BLaER1 treated with 17β-estradiol and CSF1 and Interleukin-3, amounts not matched to agents 10 nM and 100 nM (cell line): ENCODE measurements at regions not wholly inside any gene's neighbourhood (a gene's known extent, or its start where the extent isn't known, plus 50 kb on each side); places are given as distances from the start of the nearest gene placed in this dataset.

Source experiments
- H3K27ac ChIP-seq, 11 experiments: shearing (Covaris generic); formaldehyde crosslinking; 2 replicates each; pipeline ENCODE4 v1.8.1; 2022
- H3K27me3 ChIP-seq, 11 experiments: shearing (Covaris generic); formaldehyde crosslinking; 2 replicates each; pipeline ENCODE4 v1.8.1; 2022
- H3K36me3 ChIP-seq, 11 experiments: shearing (Covaris generic); formaldehyde crosslinking; 2 replicates each; pipeline ENCODE4 v1.8.1; 2022
- H3K4me1 ChIP-seq, 10 experiments: shearing (Covaris generic); formaldehyde crosslinking; 2 replicates each; pipeline ENCODE4 v1.8.1; 2022
- H3K4me2 ChIP-seq, 11 experiments: shearing (Covaris generic); formaldehyde crosslinking; 2 replicates each; pipeline ENCODE4 v1.8.1; 2022
- H3K4me3 ChIP-seq, 10 experiments: shearing (Covaris generic); formaldehyde crosslinking; 2 replicates each; pipeline ENCODE4 v1.8.1; 2022
- H3K9ac ChIP-seq, 11 experiments: shearing (Covaris generic); formaldehyde crosslinking; 2 replicates each; pipeline ENCODE4 v1.8.1; 2022
- H3K9me3 ChIP-seq, 11 experiments: shearing (Covaris generic); formaldehyde crosslinking; replicated peaks in 1 of 11; 2 replicates each; pipeline ENCODE4 v1.8.1; 2022
- H4K20me1 ChIP-seq, 11 experiments: shearing (Covaris generic); formaldehyde crosslinking; 2 replicates each; pipeline ENCODE4 v1.8.1; 2022
- Cebpa-rat ChIP-seq, 11 experiments: shearing (Covaris generic); IDR thresholded peaks; 2 replicates each; pipeline ENCODE4 v1.8.1; 2022

DNA sequence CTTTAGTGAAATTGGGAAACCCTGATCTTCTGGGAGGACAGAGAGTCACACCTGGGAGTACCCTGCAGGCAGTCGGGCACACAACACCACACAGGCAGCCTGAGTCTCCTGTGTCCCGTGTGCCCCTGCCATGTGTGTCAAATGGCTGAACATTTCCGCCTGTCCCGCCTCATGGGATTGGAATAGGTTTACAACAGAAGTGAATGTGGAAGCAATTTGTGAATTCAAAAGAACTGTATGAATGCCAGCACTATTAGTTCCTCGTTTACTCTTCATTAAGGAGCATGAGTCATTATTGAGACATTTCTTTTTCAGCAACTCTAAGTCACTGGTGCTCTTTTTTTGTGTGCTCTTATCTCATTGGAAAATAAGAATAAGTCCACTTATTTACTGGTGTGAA is 226.5 kb downstream of the PMP22 start:
- H3K9me3 ChIP-seq = peaks cover 0 to 7% (median 0%) of the 10 kb centered on the region in 11 experiments; a peak in 3 of 22 replicates
- no peak for TF ChIP-seq Cebpa-rat (IDR thresholded peaks at IDR 0.05)
- peaks cover 0 to 24% (median 10%) of the 10 kb centered on the region in 10 experiments; a peak in 14 of 20 replicates for H3K4me1 ChIP-seq
- H3K27me3 ChIP-seq = no peaks in the 10 kb centered on the region
- H3K36me3 ChIP-seq = no peaks in the 10 kb centered on the region
- no peak overlapping the region for H3K4me3 ChIP-seq
- H3K9ac ChIP-seq = no peak overlapping the region
- no peak overlapping the region for H3K27ac ChIP-seq
- H4K20me1 ChIP-seq = no peaks in the 10 kb centered on the region
- peak overlapping the region in 4 of 11 experiments; percentile 23 to 74 (median 58); a peak in 7 of 22 replicates for H3K4me2 ChIP-seq

DNA sequence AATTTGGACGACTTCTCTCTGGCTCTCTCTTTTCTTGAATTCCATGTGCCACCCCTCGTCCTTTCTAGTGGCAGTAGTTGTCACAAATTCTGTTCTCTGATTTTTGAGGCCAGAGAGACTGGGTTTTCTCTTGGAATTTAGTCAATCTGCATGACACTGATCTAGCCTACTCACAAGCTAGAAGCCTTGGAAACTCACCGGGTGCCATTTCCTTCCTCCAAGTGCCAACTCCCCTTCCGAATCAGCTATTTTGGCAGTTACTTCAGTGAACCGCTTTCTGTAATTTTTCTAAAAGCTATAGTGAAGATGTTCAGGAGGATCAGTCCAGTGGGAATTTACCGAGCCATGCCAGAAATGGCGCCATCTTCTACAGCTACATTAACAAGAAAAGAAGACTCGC is 228.9 kb downstream of the PMP22 start:
- H3K4me2 ChIP-seq = peak overlapping the region in 3 of 11 experiments; percentile 8 to 26 (median 17); a peak in 3 of 22 replicates
- H3K9me3 ChIP-seq = peaks cover 0 to 7% (median 0%) of the 10 kb centered on the region in 11 experiments; a peak in 3 of 22 replicates
- no peaks in the 10 kb centered on the region for H3K27me3 ChIP-seq
- TF ChIP-seq Cebpa-rat (IDR thresholded peaks at IDR 0.05) = no peak
- no peak overlapping the region for H3K4me3 ChIP-seq
- H3K36me3 ChIP-seq = no peaks in the 10 kb centered on the region
- no peak overlapping the region for H3K9ac ChIP-seq
- H4K20me1 ChIP-seq = no peaks in the 10 kb centered on the region
- no peak overlapping the region for H3K27ac ChIP-seq
- peaks cover 0 to 24% (median 10%) of the 10 kb centered on the region in 10 experiments; a peak in 14 of 20 replicates for H3K4me1 ChIP-seq

DNA sequence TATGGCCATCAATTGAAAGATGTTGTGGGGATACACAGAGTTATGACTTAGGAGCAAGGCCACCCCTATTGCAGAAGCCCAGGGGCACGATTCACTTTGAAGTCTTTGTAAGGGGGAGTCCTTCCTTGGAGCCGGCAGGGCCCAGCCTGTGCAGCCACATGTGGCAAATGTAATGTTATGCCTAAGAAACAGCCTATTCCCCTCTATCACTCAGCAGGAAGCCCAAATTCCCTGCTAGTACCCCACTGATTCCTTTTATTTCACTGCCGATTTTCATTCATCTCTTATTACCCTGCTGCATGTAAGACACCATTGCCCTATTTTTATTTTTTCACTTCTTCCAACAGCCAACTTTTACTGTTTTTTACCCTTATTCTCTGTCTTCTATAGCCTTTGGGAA is 233.2 kb downstream of the PMP22 start:
- Histone ChIP-seq H3K4me2 (no peak overlapping the region), H3K9me3 (peaks cover 0 to 7% (median 0%) of the 10 kb centered on the region in 11 experiments; a peak in 3 of 22 replicates), H3K4me1 (peaks cover 0 to 13% (median under 1%) of the 10 kb centered on the region in 10 experiments; a peak in 7 of 20 replicates), H3K36me3 (no peaks in the 10 kb centered on the region), H3K4me3 (no peak overlapping the region), H3K9ac (no peak overlapping the region), H4K20me1 (no peaks in the 10 kb centered on the region), H3K27me3 (no peaks in the 10 kb centered on the region), H3K27ac (no peak overlapping the region)
- no peak for TF ChIP-seq Cebpa-rat (IDR thresholded peaks at IDR 0.05)

DNA sequence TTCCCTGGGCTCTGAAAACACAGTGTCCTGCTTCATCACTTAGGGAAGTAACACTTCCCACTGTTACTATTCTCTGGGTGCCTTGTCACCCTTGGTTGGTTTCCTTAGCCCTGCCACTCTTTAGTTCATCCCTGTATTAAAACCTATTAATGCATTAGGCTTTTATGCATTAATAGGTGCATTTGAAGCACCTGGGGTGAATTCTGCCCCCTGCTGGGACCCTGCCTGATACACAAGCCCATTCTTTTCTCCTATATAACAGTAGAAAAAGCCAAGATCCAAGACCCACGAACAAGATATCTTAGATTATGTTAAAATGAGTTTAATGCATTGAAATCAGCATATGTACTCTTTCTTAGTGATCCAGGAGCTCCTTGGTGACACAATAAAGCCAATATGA is 235.7 kb downstream of the PMP22 start:
- Histone ChIP-seq H3K4me2 (no peak overlapping the region; a peak in 1 of 22 replicates), H3K4me1 (peaks cover 0 to 22% (median 0%) of the 10 kb centered on the region in 10 experiments; a peak in 5 of 20 replicates), H3K36me3 (no peaks in the 10 kb centered on the region), H3K9ac (no peak overlapping the region), H3K27me3 (no peaks in the 10 kb centered on the region), H3K27ac (no peak overlapping the region), H3K9me3 (peaks cover 0 to 1% (median 0%) of the 10 kb centered on the region in 11 experiments; a peak in 2 of 22 replicates), H3K4me3 (no peak overlapping the region), H4K20me1 (no peaks in the 10 kb centered on the region)
- no peak for TF ChIP-seq Cebpa-rat (IDR thresholded peaks at IDR 0.05)

GRCh38 chr17:15027853-15028252 is 237.3 kb downstream of the PMP22 start:
- H3K27me3 ChIP-seq = no peaks in the 10 kb centered on the region
- H3K4me2 ChIP-seq = no peak overlapping the region
- TF ChIP-seq Cebpa-rat (IDR thresholded peaks at IDR 0.05) = no peak
- no peak overlapping the region for H3K4me3 ChIP-seq
- H3K9ac ChIP-seq = no peak overlapping the region
- H3K9me3 ChIP-seq = peaks cover 1 to 17% (median 14%) of the 10 kb centered on the region in 11 experiments
- H3K27ac ChIP-seq = no peak overlapping the region
- no peaks in the 10 kb centered on the region for H4K20me1 ChIP-seq
- H3K4me1 ChIP-seq = peaks cover 0 to 37% (median 8%) of the 10 kb centered on the region in 10 experiments; a peak in 13 of 20 replicates
- no peaks in the 10 kb centered on the region for H3K36me3 ChIP-seq

GRCh38 chr17:15026088-15026487 is 239.0 kb downstream of the PMP22 start:
- H3K27me3 ChIP-seq = no peaks in the 10 kb centered on the region

DNA sequence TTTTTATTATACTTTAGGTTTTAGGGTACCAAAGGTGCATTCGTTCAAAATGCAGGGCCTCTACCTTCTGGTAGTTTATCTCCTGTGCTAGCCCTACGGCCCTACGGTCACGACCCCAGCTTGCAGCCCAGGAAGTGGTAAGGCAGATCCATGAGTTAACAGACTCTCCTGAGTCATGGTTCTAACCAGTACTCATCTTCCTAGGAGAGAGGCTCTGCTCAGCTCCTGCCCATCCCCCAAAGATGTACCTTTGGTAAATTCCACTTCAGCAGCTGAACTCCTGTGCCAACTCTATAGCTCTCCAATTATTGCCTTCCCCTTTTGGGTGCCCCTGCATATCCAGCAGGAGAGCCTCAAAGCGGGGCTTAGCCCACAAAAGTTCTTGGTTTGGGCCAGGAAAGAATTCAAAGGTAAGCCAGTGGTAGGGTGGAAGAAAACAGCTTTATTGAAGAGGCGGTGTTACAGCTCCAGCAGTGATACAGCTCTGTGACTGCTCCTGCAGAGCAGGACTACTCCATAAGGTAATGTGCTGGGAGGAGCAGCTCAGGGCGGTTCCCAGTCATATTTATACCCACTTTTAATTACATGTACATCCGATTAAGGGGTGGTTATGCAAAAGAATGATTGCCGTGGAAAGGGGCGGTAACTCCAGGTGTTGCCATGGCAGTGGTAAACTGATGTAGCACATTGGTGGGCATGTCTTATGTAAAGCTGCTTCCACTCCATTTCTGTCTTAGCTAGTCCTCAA is 241.4 kb downstream of the PMP22 start:
- Histone ChIP-seq H3K27ac (no peak overlapping the region), H4K20me1 (no peaks in the 10 kb centered on the region), H3K9me3 (peaks cover 11 to 38% (median 30%) of the 10 kb centered on the region in 11 experiments), H3K4me1 (peaks cover 4 to 36% (median 13%) of the 10 kb centered on the region in 10 experiments; a peak in 13 of 20 replicates), H3K4me2 (peak overlapping the region in 4 of 11 experiments; percentile 27 to 44 (median 34); a peak in 5 of 22 replicates), H3K9ac (no peak overlapping the region), H3K27me3 (no peaks in the 10 kb centered on the region), H3K4me3 (no peak overlapping the region), H3K36me3 (no peaks in the 10 kb centered on the region)
- TF ChIP-seq Cebpa-rat (IDR thresholded peaks at IDR 0.05) = no peak

More at GRCh38 chr17:15026088-15026487, 239.0 kb downstream of the PMP22 start:
- Histone ChIP-seq H3K9ac (no peak overlapping the region), H3K27ac (no peak overlapping the region), H4K20me1 (no peaks in the 10 kb centered on the region), H3K4me1 (peaks cover 4 to 42% (median 13%) of the 10 kb centered on the region in 10 experiments; a peak in 13 of 20 replicates), H3K4me3 (no peak overlapping the region), H3K4me2 (peak overlapping the region in 2 of 11 experiments; percentile 54 to 60; a peak in 3 of 22 replicates), H3K36me3 (no peaks in the 10 kb centered on the region), H3K9me3 (peaks cover 11 to 35% (median 30%) of the 10 kb centered on the region in 11 experiments)
- TF ChIP-seq Cebpa-rat (IDR thresholded peaks at IDR 0.05) = no peak

- TF ChIP-seq Cebpa-rat (IDR thresholded peaks at IDR 0.05) = no peak
- Histone ChIP-seq H3K27ac (no peak overlapping the region), H3K27me3 (no peaks in the 10 kb centered on the region), H3K9me3 (peaks cover 11 to 36% (median 30%) of the 10 kb centered on the region in 11 experiments), H3K9ac (no peak overlapping the region), H3K36me3 (no peaks in the 10 kb centered on the region), H3K4me3 (no peak overlapping the region), H4K20me1 (no peaks in the 10 kb centered on the region), H3K4me2 (no peak overlapping the region), H3K4me1 (peaks cover 4 to 18% (median 6%) of the 10 kb centered on the region in 10 experiments; a peak in 12 of 20 replicates)
These were observed 246.0 kb downstream of the PMP22 start for GRCh38 chr17:15019158-15019557.

GRCh38 chr17:15012351-15012980 is 252.7 kb downstream of the PMP22 start:
- Histone ChIP-seq H3K4me2 (no peak overlapping the region), H3K4me1 (no peaks in the 10 kb centered on the region), H3K27ac (no peak overlapping the region), H3K9ac (no peak overlapping the region), H3K9me3 (peaks cover 0 to 4% (median 0%) of the 10 kb centered on the region in 11 experiments; a peak in 1 of 22 replicates), H3K27me3 (no peaks in the 10 kb centered on the region), H4K20me1 (no peaks in the 10 kb centered on the region), H3K36me3 (no peaks in the 10 kb centered on the region), H3K4me3 (no peak overlapping the region)
- no peak for TF ChIP-seq Cebpa-rat (IDR thresholded peaks at IDR 0.05)
